Neuronal stem cell (in vitro differentiated cells): ENCODE measurements at regions not wholly inside any gene's neighbourhood (a gene's known extent, or its start where the extent isn't known, plus 50 kb on each side); places are given as distances from the start of the nearest gene placed in this dataset.
A peak's percentile ranks its signal among the peaks of the same experiment; 100 is the strongest.
"Not testable (repeated sequence)": the region's sequence is repeated elsewhere in the genome, so short reads cannot be mapped to it uniquely, and the experiment has no call there.

Experiments
- DNase-seq: peaks from one replicate; pipeline ENCODE4 v3.0.0-alpha.2; 2013; ENCODE audit warnings: low spot score
- H2AFZ ChIP-seq: one replicate; pipeline ENCODE4 v1.6.1; 2013; ENCODE audit warnings: mild to moderate bottlenecking, low read length, inconsistent platforms
- H2AK5ac ChIP-seq: 2 replicates; pipeline ENCODE4 v1.6.1; 2013; ENCODE audit warnings: low read depth, mild to moderate bottlenecking, inconsistent platforms, low read length, moderate library complexity, mixed read lengths
- H2BK120ac ChIP-seq: 2 replicates; pipeline ENCODE4 v1.6.1; 2013; ENCODE audit warnings: low read depth, mild to moderate bottlenecking, inconsistent platforms, low read length, moderate library complexity, mixed read lengths
- H2BK12ac ChIP-seq: one replicate; pipeline ENCODE4 v1.6.1; 2013; ENCODE audit warnings: low read length, inconsistent platforms
- H2BK15ac ChIP-seq: 2 replicates; pipeline ENCODE4 v1.6.1; 2013; ENCODE audit warnings: mild to moderate bottlenecking, low read length, inconsistent platforms, mixed read lengths
- H2BK5ac ChIP-seq: one replicate; pipeline ENCODE4 v1.6.1; 2013; ENCODE audit warnings: inconsistent platforms, mild to moderate bottlenecking, low read length, moderate library complexity
- H3K14ac ChIP-seq: one replicate; pipeline ENCODE4 v1.6.1; 2013; ENCODE audit warnings: low read length, inconsistent platforms
- H3K18ac ChIP-seq: 2 replicates; pipeline ENCODE4 v1.6.1; 2013; ENCODE audit warnings: low read length, inconsistent platforms
- H3K23ac ChIP-seq: 2 replicates; pipeline ENCODE4 v1.6.1; 2013; ENCODE audit warnings: low read depth, mild to moderate bottlenecking, mixed read lengths, low read length, inconsistent platforms; ENCODE audit not compliant: poor library complexity
- H3K27ac ChIP-seq: replicated peaks from 3 replicates; pipeline ENCODE4 v1.5.1; 2013; ENCODE audit warnings: low read length, inconsistent platforms
- H3K27me3 ChIP-seq, 3 experiments: 2 replicates each; pipeline ENCODE4 v1.6.1; 2013; ENCODE audit warnings: low read length in 3 of 3, mild to moderate bottlenecking in 2 of 3, inconsistent platforms in 1 of 3, low read depth in 1 of 3, mixed read lengths in 1 of 3, moderate library complexity in 1 of 3; ENCODE audit not compliant: control insufficient read depth in 3 of 3, insufficient read depth in 3 of 3
- H3K36me3 ChIP-seq, 2 donors: replicated peaks in 1 of 2; 2 replicates each; pipeline ENCODE4 v1.6.1; 2013; ENCODE audit warnings: low read length in 2 of 2; ENCODE audit not compliant: control insufficient read depth in 2 of 2, insufficient read depth in 2 of 2
- H3K4ac ChIP-seq: 2 replicates; pipeline ENCODE4 v1.6.1; 2013; ENCODE audit warnings: inconsistent platforms, mild to moderate bottlenecking, low read length, moderate library complexity
- H3K4me1 ChIP-seq, 2 donors: 1 replicate in 1 of 2; 2 replicates in 1 of 2; pipeline ENCODE4 v1.6.1; 2013; ENCODE audit warnings: low read length in 2 of 2, low read depth in 1 of 2; ENCODE audit not compliant: control insufficient read depth in 2 of 2, insufficient read depth in 1 of 2
- H3K4me2 ChIP-seq: one replicate; pipeline ENCODE4 v1.6.1; 2013; ENCODE audit warnings: mild to moderate bottlenecking, low read length, inconsistent platforms; ENCODE audit not compliant: insufficient read depth, poor library complexity, severe bottlenecking
- H3K4me3 ChIP-seq, 2 donors: 2 replicates each; pipeline ENCODE4 v1.5.1; 2013; ENCODE audit warnings: low read length in 2 of 2, mild to moderate bottlenecking in 2 of 2, inconsistent platforms in 1 of 2, moderate library complexity in 1 of 2
- H3K79me1 ChIP-seq: one replicate; pipeline ENCODE4 v1.6.1; 2013; ENCODE audit warnings: low read depth, mild to moderate bottlenecking, inconsistent platforms, low read length, moderate library complexity
- H3K9ac ChIP-seq: one replicate; pipeline ENCODE4 v1.6.1; 2013; ENCODE audit warnings: mild to moderate bottlenecking, low read depth, low read length, inconsistent platforms; ENCODE audit not compliant: poor library complexity
- H3K9me3 ChIP-seq, 2 donors: replicated peaks in 1 of 2; 2 replicates each; pipeline versions ENCODE3 to v1.6.1; 2013; ENCODE audit warnings: low read length in 2 of 2, mild to moderate bottlenecking in 2 of 2, inconsistent platforms in 1 of 2, low read depth in 1 of 2, mixed read lengths in 1 of 2, moderate library complexity in 1 of 2; ENCODE audit not compliant: control insufficient read depth in 2 of 2, insufficient read depth in 1 of 2
- H4K8ac ChIP-seq: one replicate; pipeline ENCODE4 v1.6.1; 2013; ENCODE audit warnings: low read depth, mild to moderate bottlenecking, inconsistent platforms, low read length, moderate library complexity
- H4K91ac ChIP-seq: one replicate; pipeline ENCODE4 v1.6.1; 2013; ENCODE audit warnings: low read length, low read depth, mild to moderate bottlenecking, inconsistent platforms; ENCODE audit not compliant: poor library complexity
- WGBS, 2 donors: extraction: QIAGEN DNeasy Blood & Tissue Kit; methylation state at CpG; one replicate each; pipeline ENCODE4 v1.1.7; 2013; ENCODE audit warnings: missing lambda C conversion rate in 2 of 2, mixed read lengths in 1 of 2; ENCODE audit not compliant: insufficient read length in 2 of 2, insufficient replicate concordance in 1 of 2; ENCODE audit errors: extremely low coverage in 2 of 2; 5-methylcytosine and 5-hydroxymethylcytosine counted together

DNA sequence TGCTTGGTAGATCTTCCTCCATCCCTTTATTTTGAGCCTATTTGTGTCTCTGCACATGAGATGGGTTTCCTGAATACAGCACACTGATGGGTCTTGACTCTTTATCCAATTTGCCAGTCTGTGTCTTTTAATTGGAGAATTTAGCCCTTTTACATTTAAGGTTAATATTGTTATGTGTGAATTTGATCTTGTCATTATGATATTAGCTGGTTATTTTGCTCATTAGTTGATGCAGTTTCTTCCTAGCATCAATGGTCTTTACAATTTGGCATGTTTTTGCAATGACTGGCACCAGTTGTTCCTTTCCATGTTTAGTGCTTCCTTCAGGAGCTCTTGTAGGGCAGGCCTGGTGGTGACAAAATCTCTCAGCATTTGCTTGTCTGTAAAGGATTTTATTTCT, 72.4 kb downstream of the HNRNPD start:
- H3K4ac ChIP-seq, H3K27me3 ChIP-seq, H4K91ac ChIP-seq, H3K27ac ChIP-seq, H2BK120ac ChIP-seq, H3K9me3 ChIP-seq, H3K4me1 ChIP-seq, H3K18ac ChIP-seq, H3K14ac ChIP-seq, H2BK12ac ChIP-seq, H3K9ac ChIP-seq, H2BK15ac ChIP-seq, H2BK5ac ChIP-seq, H3K4me2 ChIP-seq, H2AK5ac ChIP-seq, H3K23ac ChIP-seq, H3K4me3 ChIP-seq, DNase-seq, H3K79me1 ChIP-seq, H4K8ac ChIP-seq, H3K36me3 ChIP-seq, H2AFZ ChIP-seq: not testable (repeated sequence)

- no peak overlapping the region for H3K4me3 ChIP-seq
- DNase-seq = no peak
- H3K14ac ChIP-seq = no peak overlapping the region
- H2AFZ ChIP-seq = no peak overlapping the region
- H3K18ac ChIP-seq = no peak overlapping the region
- H3K36me3 ChIP-seq = no peaks in the 10 kb centered on the region
- no peak overlapping the region for H3K9ac ChIP-seq
- no peak overlapping the region for H2BK120ac ChIP-seq
- H3K79me1 ChIP-seq = no peaks in the 10 kb centered on the region
- H3K23ac ChIP-seq = no peak overlapping the region
- no peak overlapping the region for H2BK5ac ChIP-seq
- no peak overlapping the region for H3K4ac ChIP-seq
- H3K27ac ChIP-seq = no peak overlapping the region
- H4K91ac ChIP-seq = no peak overlapping the region
- H3K9me3 ChIP-seq = no peaks in the 10 kb centered on the region
- no peak overlapping the region for H2AK5ac ChIP-seq
- H2BK15ac ChIP-seq = no peak overlapping the region
- WGBS, 2 donors = no CpG with 5 or more reads among the region's 2 CpGs
- no peak overlapping the region for H3K4me2 ChIP-seq
- no peak overlapping the region for H4K8ac ChIP-seq
- H3K27me3 ChIP-seq = peaks cover 0 to 9% (median 0%) of the 10 kb centered on the region in 3 experiments
- H3K4me1 ChIP-seq = no peaks in the 10 kb centered on the region
- H2BK12ac ChIP-seq = no peak overlapping the region
These were observed 80.5 kb downstream of the HNRNPD start for GRCh38 chr4:82293304-82293703.

DNA sequence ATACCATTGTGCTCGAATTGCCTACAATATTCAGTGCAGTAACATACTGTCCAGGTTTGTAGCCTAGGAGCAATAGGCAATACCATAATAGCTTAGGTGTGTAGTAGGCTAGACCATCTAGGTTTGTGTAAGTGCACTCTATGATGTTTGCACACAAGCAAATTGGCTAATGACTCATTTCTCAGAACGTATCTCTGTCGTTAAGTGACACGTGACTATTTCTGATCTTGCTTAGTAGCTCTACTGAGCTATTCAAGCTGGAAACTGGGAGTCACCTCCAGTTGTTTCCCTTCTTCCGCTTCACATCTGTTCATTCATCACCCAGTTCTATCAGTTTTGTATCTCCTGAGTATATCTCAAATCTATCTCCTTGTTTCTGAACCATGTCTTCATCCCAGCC, 86.1 kb downstream of the HNRNPD start:
- H3K14ac ChIP-seq = no peak overlapping the region
- H3K79me1 ChIP-seq = no peaks in the 10 kb centered on the region
- WGBS, 2 donors = no CpG with 5 or more reads among the region's 5 CpGs

GRCh38 chr4:82284858-82285805, 88.7 kb downstream of the HNRNPD start:
- Histone ChIP-seq H3K4me2 (peak overlapping the region; percentile 63), H3K4me3 (peak overlapping the region; percentile 56 to 78), H3K4me1 (no peaks in the 10 kb centered on the region)

More for the DNA sequence above, 86.1 kb downstream of the HNRNPD start:
- Histone ChIP-seq H3K4me2 (no peak overlapping the region), H3K4me3 (no peak overlapping the region), H2BK15ac (no peak overlapping the region), H3K9me3 (no peaks in the 10 kb centered on the region), H3K18ac (no peak overlapping the region), H3K27ac (no peak overlapping the region), H3K23ac (no peak overlapping the region), H3K27me3 (peaks cover 0 to 25% (median 4%) of the 10 kb centered on the region in 3 experiments), H2AK5ac (no peak overlapping the region), H3K9ac (no peak overlapping the region), H4K8ac (no peak overlapping the region), H3K4me1 (no peaks in the 10 kb centered on the region), H2BK5ac (no peak overlapping the region), H4K91ac (no peak overlapping the region), H3K36me3 (no peaks in the 10 kb centered on the region), H2BK120ac (no peak overlapping the region), H2BK12ac (no peak overlapping the region), H2AFZ (no peak overlapping the region), H3K4ac (no peak overlapping the region)
- no peak for DNase-seq

More at GRCh38 chr4:82284858-82285805, 88.7 kb downstream of the HNRNPD start:
- DNase-seq = peak; percentile 97
- H2BK5ac ChIP-seq = no peak overlapping the region
- H3K9me3 ChIP-seq = no peaks in the 10 kb centered on the region
- peaks cover 0 to 18% (median 4%) of the 10 kb centered on the region in 3 experiments for H3K27me3 ChIP-seq
- H3K4ac ChIP-seq = no peak overlapping the region
- no CpG with 5 or more reads among the region's 61 CpGs for WGBS, 2 donors
- no peak overlapping the region for H2AK5ac ChIP-seq
- no peak overlapping the region for H4K91ac ChIP-seq
- H2BK120ac ChIP-seq = no peak overlapping the region
- no peaks in the 10 kb centered on the region for H3K36me3 ChIP-seq
- H3K9ac ChIP-seq = no peak overlapping the region
- H3K27ac ChIP-seq = peak overlapping the region; percentile 64
- H3K23ac ChIP-seq = peak overlapping the region; percentile 39
- H3K18ac ChIP-seq = peak overlapping the region; percentile 53
- no peaks in the 10 kb centered on the region for H3K79me1 ChIP-seq
- no peak overlapping the region for H4K8ac ChIP-seq
- no peak overlapping the region for H2BK12ac ChIP-seq
- peak overlapping the region; percentile 88 for H2AFZ ChIP-seq
- H2BK15ac ChIP-seq = no peak overlapping the region
- no peak overlapping the region for H3K14ac ChIP-seq
